H9 (cell line): ENCODE measurements at regions not wholly inside any gene's neighbourhood (a gene's known extent, or its start where the extent isn't known, plus 50 kb on each side); places are given as distances from the start of the nearest gene placed in this dataset.

Experiments
- DNase-seq: peaks from one replicate; pipeline ENCODE4 v3.0.0-alpha.2; 2017
- H2AFZ ChIP-seq: one replicate; pipeline ENCODE4 v1.6.1; 2013; ENCODE audit warnings: mild to moderate bottlenecking, low read length, control low read depth, moderate library complexity
- H2AK5ac ChIP-seq: 2 replicates; pipeline ENCODE4 v1.6.1; 2013; ENCODE audit warnings: low read length, control low read depth, mixed read lengths; ENCODE audit not compliant: insufficient read length
- H2BK120ac ChIP-seq: one replicate; pipeline ENCODE4 v1.6.1; 2013; ENCODE audit warnings: low read depth, mild to moderate bottlenecking, low read length, control low read depth, inconsistent platforms; ENCODE audit not compliant: poor library complexity, severe bottlenecking
- H2BK12ac ChIP-seq: 2 replicates; pipeline ENCODE4 v1.6.1; 2013; ENCODE audit warnings: low read length, control low read depth, mixed read lengths, low read depth; ENCODE audit not compliant: insufficient read length
- H2BK15ac ChIP-seq: 2 replicates; pipeline ENCODE4 v1.6.1; 2013; ENCODE audit warnings: low read depth, low read length, control low read depth
- H2BK20ac ChIP-seq: one replicate; pipeline ENCODE4 v1.6.1; 2013; ENCODE audit warnings: low read depth, mild to moderate bottlenecking, low read length, control low read depth, inconsistent platforms; ENCODE audit not compliant: poor library complexity, severe bottlenecking
- H2BK5ac ChIP-seq: 2 replicates; pipeline ENCODE4 v1.6.1; 2013; ENCODE audit warnings: low read length, control low read depth, mixed read lengths; ENCODE audit not compliant: insufficient read length
- H3K14ac ChIP-seq: 2 replicates; pipeline ENCODE4 v1.6.1; 2013; ENCODE audit warnings: low read length, control low read depth; ENCODE audit not compliant: insufficient read depth
- H3K18ac ChIP-seq: 2 replicates; pipeline ENCODE4 v1.6.1; 2013; ENCODE audit warnings: low read depth, mild to moderate bottlenecking, mixed read lengths, low read length, control low read depth; ENCODE audit not compliant: insufficient read length
- H3K23ac ChIP-seq: 2 replicates; pipeline ENCODE4 v1.6.1; 2013; ENCODE audit warnings: low read length, control low read depth, mixed read lengths, low read depth; ENCODE audit not compliant: insufficient read length
- H3K23me2 ChIP-seq: 2 replicates; pipeline ENCODE4 v1.6.1; 2013; ENCODE audit warnings: low read depth, mild to moderate bottlenecking, mixed read lengths, low read length, control low read depth; ENCODE audit not compliant: insufficient read length, poor library complexity, severe bottlenecking
- H3K27ac ChIP-seq: 2 replicates; pipeline ENCODE4 v1.5.1; 2013; ENCODE audit warnings: low read length, control low read depth, mixed read lengths, low read depth; ENCODE audit not compliant: insufficient read length
- H3K27me3 ChIP-seq: 2 replicates; pipeline ENCODE4 v1.6.1; 2013; ENCODE audit warnings: low read length, control low read depth, inconsistent platforms; ENCODE audit not compliant: insufficient read depth
- H3K4ac ChIP-seq: 2 replicates; pipeline ENCODE4 v1.6.1; 2013; ENCODE audit warnings: low read depth, mild to moderate bottlenecking, control low read depth, inconsistent platforms, low read length, moderate library complexity
- H3K4me1 ChIP-seq: 2 replicates; pipeline ENCODE4 v1.6.1; 2013; ENCODE audit warnings: low read length, control low read depth, inconsistent platforms; ENCODE audit not compliant: insufficient read depth
- H3K4me2 ChIP-seq: 2 replicates; pipeline ENCODE4 v1.6.1; 2013; ENCODE audit warnings: low read length, control low read depth, mixed read lengths; ENCODE audit not compliant: insufficient read length, insufficient read depth
- H3K56ac ChIP-seq: 2 replicates; pipeline ENCODE4 v1.6.1; 2013; ENCODE audit warnings: low read depth, mild to moderate bottlenecking, mixed read lengths, low read length, control low read depth; ENCODE audit not compliant: insufficient read length
- H3K79me1 ChIP-seq: 2 replicates; pipeline ENCODE4 v1.6.1; 2013; ENCODE audit warnings: low read depth, mild to moderate bottlenecking, moderate library complexity, low read length, control low read depth, inconsistent platforms; ENCODE audit not compliant: insufficient read depth, poor library complexity, severe bottlenecking
- H3K79me2 ChIP-seq: 2 replicates; pipeline ENCODE4 v1.6.1; 2013; ENCODE audit warnings: low read length, control low read depth, inconsistent platforms; ENCODE audit not compliant: insufficient read depth
- H3K9ac ChIP-seq: 2 replicates; pipeline ENCODE4 v1.6.1; 2013; ENCODE audit warnings: low read length, control low read depth, mixed read lengths; ENCODE audit not compliant: insufficient read length; ENCODE audit errors: extremely low read depth
- H3K9me3 ChIP-seq: one replicate; pipeline ENCODE4 v1.6.1; 2013; ENCODE audit warnings: low read depth, low read length, inconsistent platforms; ENCODE audit not compliant: control insufficient read depth
- H3T11ph ChIP-seq: one replicate; pipeline ENCODE4 v1.6.1; 2013; ENCODE audit warnings: mild to moderate bottlenecking, low read length, control low read depth, inconsistent platforms
- H4K20me1 ChIP-seq: one replicate; pipeline ENCODE4 v1.6.1; 2013; ENCODE audit not compliant: control insufficient read depth, insufficient read length, insufficient read depth
- H4K5ac ChIP-seq: 2 replicates; pipeline ENCODE4 v1.6.1; 2013; ENCODE audit warnings: low read depth, mild to moderate bottlenecking, mixed read lengths, low read length, control low read depth; ENCODE audit not compliant: insufficient read length
- H4K8ac ChIP-seq: replicated peaks from 2 replicates; pipeline ENCODE4 v1.6.1; 2013; ENCODE audit warnings: low read length, control low read depth, mixed read lengths, low read depth; ENCODE audit not compliant: insufficient read length
- H4K91ac ChIP-seq: 2 replicates; pipeline ENCODE4 v1.6.1; 2013; ENCODE audit warnings: low read depth, mild to moderate bottlenecking, moderate library complexity, mixed read lengths, low read length, control low read depth; ENCODE audit not compliant: insufficient read length
- H3K27ac Mint-ChIP-seq, 3 experiments: 2 replicates in 2 of 3; 3 replicates in 1 of 3; pipeline ENCODE4 v1.8.0; 2020 to 2021; ENCODE audit warnings: mixed read lengths in 3 of 3, mild to moderate bottlenecking in 1 of 3, moderate library complexity in 1 of 3
- H3K27me3 Mint-ChIP-seq: 2 replicates; pipeline ENCODE4 v1.8.0; 2021; ENCODE audit warnings: low read depth, mild to moderate bottlenecking, moderate library complexity, mixed read lengths
- H3K36me3 Mint-ChIP-seq, 3 experiments: 2 replicates in 2 of 3; 3 replicates in 1 of 3; pipeline ENCODE4 v1.8.0; 2020 to 2021; ENCODE audit warnings: low read depth in 3 of 3, mixed read lengths in 3 of 3; ENCODE audit not compliant: insufficient read depth in 1 of 3
- H3K4me1 Mint-ChIP-seq, 2 experiments: 2 replicates each; pipeline ENCODE4 v1.8.0; 2020; ENCODE audit warnings: mixed read lengths in 2 of 2
- H3K4me3 Mint-ChIP-seq, 2 experiments: 2 replicates in 1 of 2; 3 replicates in 1 of 2; pipeline ENCODE4 v1.8.0; 2020 to 2021; ENCODE audit warnings: mild to moderate bottlenecking in 2 of 2, mixed read lengths in 2 of 2, moderate library complexity in 1 of 2
- H3K9me3 Mint-ChIP-seq, 2 experiments: 2 replicates in 1 of 2; 3 replicates in 1 of 2; pipeline ENCODE4 v1.8.0; 2020; ENCODE audit warnings: mild to moderate bottlenecking in 2 of 2, mixed read lengths in 2 of 2, moderate library complexity in 1 of 2
- WGBS: extraction: QIAGEN DNeasy Blood & Tissue Kit; methylation state at CpG from one replicate; pipeline ENCODE4 v1.1.7; 2013; ENCODE audit warnings: missing lambda C conversion rate, low lambda C conversion rate, mixed read lengths; ENCODE audit not compliant: insufficient read length; ENCODE audit errors: extremely low coverage; 5-methylcytosine and 5-hydroxymethylcytosine counted together
- TF ChIP-seq, protein P1 (sequence below): fragments of 200-600 bp; sonication (generic); conservative IDR thresholded peaks from 3 replicates; pipeline ENCODE4 v1.8.0; 2021; ENCODE audit warnings: antibody characterized with exemption, mild to moderate bottlenecking

DNA sequence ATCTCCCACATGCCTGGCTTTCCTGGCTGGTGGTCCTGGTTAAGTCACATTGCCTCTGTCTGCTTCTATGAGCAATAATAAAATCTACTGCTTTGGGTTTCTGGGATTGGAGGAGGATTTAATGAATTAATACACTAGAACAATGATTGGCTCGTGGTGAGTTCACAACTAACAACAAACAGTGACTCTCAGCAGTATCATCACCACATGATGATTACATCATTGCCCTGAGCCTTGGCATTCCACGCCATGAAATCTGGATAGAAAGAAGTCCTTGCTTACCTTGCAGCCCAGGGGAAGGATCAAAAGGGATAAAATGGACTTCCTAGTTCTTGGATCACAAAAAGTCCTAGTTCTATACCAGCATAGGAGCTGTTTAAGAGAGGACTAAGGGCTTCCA, 1069.0 kb downstream of the VRK1 start:
- H2BK5ac ChIP-seq: no peak overlapping the region
- H4K91ac ChIP-seq: no peak overlapping the region
- no peak overlapping the region for H3K23ac ChIP-seq
- no CpG with 5 or more reads among the region's 2 CpGs for WGBS
- Mint-ChIP-seq H3K27ac (peak overlapping the region in 1 of 3 experiments; percentile 74; a peak in 1 of 7 replicates), H3K9me3 (peaks cover 0 to 4% of the 10 kb centered on the region in 2 experiments; a peak in 1 of 5 replicates), H3K36me3 (peaks cover 0 to 5% (median 0%) of the 10 kb centered on the region in 3 experiments; a peak in 1 of 7 replicates), H3K27me3 (no peaks in the 10 kb centered on the region), H3K4me3 (no peak overlapping the region), H3K4me1 (peaks cover 9 to 16% of the 10 kb centered on the region in 2 experiments)
- no peaks in the 10 kb centered on the region for H3K23me2 ChIP-seq
- no peaks in the 10 kb centered on the region for H3K79me2 ChIP-seq
- no peak for DNase-seq
- H3T11ph ChIP-seq: no peak overlapping the region
- H3K9ac ChIP-seq: no peak overlapping the region
- no peaks in the 10 kb centered on the region for H4K20me1 ChIP-seq
- H2AFZ ChIP-seq: no peak overlapping the region
- no peak overlapping the region for H2BK12ac ChIP-seq
- no peak overlapping the region for H3K14ac ChIP-seq
- no peak overlapping the region for H2BK15ac ChIP-seq
- TF ChIP-seq, protein P1, sequence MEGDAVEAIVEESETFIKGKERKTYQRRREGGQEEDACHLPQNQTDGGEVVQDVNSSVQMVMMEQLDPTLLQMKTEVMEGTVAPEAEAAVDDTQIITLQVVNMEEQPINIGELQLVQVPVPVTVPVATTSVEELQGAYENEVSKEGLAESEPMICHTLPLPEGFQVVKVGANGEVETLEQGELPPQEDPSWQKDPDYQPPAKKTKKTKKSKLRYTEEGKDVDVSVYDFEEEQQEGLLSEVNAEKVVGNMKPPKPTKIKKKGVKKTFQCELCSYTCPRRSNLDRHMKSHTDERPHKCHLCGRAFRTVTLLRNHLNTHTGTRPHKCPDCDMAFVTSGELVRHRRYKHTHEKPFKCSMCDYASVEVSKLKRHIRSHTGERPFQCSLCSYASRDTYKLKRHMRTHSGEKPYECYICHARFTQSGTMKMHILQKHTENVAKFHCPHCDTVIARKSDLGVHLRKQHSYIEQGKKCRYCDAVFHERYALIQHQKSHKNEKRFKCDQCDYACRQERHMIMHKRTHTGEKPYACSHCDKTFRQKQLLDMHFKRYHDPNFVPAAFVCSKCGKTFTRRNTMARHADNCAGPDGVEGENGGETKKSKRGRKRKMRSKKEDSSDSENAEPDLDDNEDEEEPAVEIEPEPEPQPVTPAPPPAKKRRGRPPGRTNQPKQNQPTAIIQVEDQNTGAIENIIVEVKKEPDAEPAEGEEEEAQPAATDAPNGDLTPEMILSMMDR: no peak
- no peak overlapping the region for H2BK20ac ChIP-seq
- H3K79me1 ChIP-seq: no peaks in the 10 kb centered on the region
- H3K27me3 ChIP-seq: no peaks in the 10 kb centered on the region
- peaks cover 3% of the 10 kb centered on the region; the same call in 1 of the 2 replicates for H3K4me1 ChIP-seq
- no peaks in the 10 kb centered on the region for H3K9me3 ChIP-seq
- H3K27ac ChIP-seq: no peak overlapping the region
- H4K5ac ChIP-seq: no peak overlapping the region
- no peak overlapping the region for H2AK5ac ChIP-seq
- H3K4me2 ChIP-seq: no peak overlapping the region
- H3K4ac ChIP-seq: no peak overlapping the region
- H2BK120ac ChIP-seq: no peak overlapping the region
- no peak overlapping the region for H4K8ac ChIP-seq
- H3K18ac ChIP-seq: peak overlapping the region; percentile 21
- no peak overlapping the region for H3K56ac ChIP-seq
